ENCODE measurements at regions not wholly inside any gene's neighbourhood (a gene's known extent, or its start where the extent isn't known, plus 50 kb on each side); places are given as distances from the start of the nearest gene placed in this dataset.

- TF ChIP-seq, protein P1, sequence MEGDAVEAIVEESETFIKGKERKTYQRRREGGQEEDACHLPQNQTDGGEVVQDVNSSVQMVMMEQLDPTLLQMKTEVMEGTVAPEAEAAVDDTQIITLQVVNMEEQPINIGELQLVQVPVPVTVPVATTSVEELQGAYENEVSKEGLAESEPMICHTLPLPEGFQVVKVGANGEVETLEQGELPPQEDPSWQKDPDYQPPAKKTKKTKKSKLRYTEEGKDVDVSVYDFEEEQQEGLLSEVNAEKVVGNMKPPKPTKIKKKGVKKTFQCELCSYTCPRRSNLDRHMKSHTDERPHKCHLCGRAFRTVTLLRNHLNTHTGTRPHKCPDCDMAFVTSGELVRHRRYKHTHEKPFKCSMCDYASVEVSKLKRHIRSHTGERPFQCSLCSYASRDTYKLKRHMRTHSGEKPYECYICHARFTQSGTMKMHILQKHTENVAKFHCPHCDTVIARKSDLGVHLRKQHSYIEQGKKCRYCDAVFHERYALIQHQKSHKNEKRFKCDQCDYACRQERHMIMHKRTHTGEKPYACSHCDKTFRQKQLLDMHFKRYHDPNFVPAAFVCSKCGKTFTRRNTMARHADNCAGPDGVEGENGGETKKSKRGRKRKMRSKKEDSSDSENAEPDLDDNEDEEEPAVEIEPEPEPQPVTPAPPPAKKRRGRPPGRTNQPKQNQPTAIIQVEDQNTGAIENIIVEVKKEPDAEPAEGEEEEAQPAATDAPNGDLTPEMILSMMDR (IDR thresholded peaks at IDR 0.05): no peak
- no peak for TF ChIP-seq POLR2A (IDR thresholded peaks at IDR 0.05)
Measured at GRCh38 chr9:80691229-80691628, 998.1 kb downstream of the TLE1 start.

All from sigmoid colon (tissue), 3 donors.